GM18519 (cell line): ENCODE measurements at regions not wholly inside any gene's neighbourhood (a gene's known extent, or its start where the extent isn't known, plus 50 kb on each side); places are given as distances from the start of the nearest gene placed in this dataset.

ENCODE experiments used
- ATAC-seq: cut with Tn5 transposase; IDR thresholded peaks from one replicate; pipeline ENCODE4 v1.9.1; 2021; ENCODE audit warnings: mild to moderate bottlenecking, moderate library complexity; ENCODE audit not compliant: unreplicated experiment, low FRiP score

GRCh38 chr18:26794230-26795101, 71.0 kb downstream of the AQP4 start:
- ATAC-seq = no peak

- no peak for ATAC-seq
Measured at GRCh38 chr18:26792661-26793060, 72.8 kb downstream of the AQP4 start.

- no peak for ATAC-seq
Measured at GRCh38 chr18:26791676-26792075, 73.8 kb downstream of the AQP4 start.

DNA sequence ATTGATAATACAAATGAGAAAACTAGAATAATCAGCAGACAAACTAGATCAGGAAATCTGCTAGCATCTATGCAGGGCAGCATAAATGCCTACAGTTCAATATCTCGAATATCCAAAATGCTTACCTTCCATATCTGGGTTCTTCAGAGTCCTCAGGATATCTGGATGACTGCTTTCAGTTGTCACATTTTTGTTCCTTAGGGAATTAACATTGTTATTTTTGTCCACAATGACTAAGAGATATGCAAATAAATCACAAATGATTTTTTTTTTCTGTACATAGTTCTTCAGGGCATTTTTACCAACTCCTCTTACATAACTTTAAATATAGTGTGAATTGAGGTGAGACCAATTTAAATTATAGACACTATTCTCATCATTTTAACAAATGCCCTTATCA, 80.9 kb downstream of the AQP4 start:
- ATAC-seq = no peak

DNA sequence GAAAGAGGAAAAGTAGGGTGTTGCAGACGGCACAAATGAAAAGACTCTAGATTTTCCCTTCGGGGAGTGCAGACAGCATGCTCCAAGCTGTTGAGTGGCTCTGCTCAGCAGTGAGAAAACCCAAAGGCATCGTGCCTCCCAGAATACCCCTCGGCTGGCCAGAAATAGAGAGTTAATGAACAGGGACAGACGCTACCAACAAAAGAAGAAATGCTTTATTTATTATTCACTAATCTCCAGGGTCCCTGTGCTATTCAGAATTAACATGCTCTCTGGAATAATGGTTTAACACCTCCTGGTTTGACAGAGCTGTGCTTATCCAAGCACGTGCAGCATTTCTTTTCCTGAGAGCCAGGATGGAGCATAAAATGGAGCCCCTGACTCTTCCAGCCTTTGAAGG, 82.3 kb downstream of the AQP4 start:
- no peak for ATAC-seq

DNA sequence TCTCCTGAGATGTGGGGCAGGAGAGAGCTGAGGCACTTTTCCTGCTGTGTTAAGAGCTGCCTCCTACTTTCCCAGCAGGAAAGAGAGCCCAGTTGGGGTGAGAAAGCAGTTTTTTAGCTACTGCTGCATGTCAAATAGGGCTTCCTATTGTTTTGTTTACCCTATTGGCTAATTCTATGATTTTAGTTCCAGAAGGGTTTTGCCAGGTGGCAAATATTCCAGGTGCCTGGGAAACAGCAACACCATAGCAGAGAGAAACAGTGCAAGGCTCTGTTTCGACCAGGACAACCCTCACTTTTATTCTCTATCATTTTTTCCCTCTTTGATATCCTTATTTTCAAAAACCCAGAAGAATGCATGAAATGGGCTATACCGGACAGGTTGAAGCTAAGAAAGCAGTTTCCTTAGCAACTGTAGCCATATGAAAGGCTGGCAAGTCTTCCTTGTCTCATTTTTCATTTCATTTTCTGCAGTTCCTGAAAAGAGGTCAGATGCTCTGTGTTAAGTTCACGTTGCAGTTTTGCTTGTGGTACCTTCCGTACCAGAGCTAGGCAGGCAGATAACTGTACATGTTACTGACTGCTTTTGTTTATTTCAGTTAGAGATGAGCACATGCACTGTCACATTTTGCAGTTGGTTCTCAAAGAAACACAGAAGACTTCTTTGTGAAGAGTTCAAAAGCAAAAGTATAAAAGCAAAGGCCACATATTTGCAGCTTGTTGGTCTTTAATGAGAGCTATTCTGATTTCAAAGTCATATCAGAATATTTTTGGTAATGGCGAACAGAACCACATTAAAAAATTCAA, 84.8 kb downstream of the AQP4 start:
- ATAC-seq = no peak

DNA sequence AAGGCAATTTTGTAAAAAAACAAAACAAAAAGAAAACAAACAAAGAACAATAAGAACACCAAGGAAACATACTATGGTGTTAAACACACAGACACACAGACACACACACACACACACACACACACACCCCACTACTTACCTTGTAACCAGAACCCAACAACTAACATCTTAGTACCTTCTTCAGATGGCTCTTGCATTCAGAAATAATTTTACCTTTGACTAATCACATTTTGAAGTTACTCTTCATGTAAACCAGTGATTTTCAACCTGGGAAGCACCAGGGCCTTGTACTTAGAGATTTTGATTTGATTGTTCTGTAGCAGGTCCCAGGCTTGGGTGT, 87.5 kb downstream of the AQP4 start:
- no peak for ATAC-seq

DNA sequence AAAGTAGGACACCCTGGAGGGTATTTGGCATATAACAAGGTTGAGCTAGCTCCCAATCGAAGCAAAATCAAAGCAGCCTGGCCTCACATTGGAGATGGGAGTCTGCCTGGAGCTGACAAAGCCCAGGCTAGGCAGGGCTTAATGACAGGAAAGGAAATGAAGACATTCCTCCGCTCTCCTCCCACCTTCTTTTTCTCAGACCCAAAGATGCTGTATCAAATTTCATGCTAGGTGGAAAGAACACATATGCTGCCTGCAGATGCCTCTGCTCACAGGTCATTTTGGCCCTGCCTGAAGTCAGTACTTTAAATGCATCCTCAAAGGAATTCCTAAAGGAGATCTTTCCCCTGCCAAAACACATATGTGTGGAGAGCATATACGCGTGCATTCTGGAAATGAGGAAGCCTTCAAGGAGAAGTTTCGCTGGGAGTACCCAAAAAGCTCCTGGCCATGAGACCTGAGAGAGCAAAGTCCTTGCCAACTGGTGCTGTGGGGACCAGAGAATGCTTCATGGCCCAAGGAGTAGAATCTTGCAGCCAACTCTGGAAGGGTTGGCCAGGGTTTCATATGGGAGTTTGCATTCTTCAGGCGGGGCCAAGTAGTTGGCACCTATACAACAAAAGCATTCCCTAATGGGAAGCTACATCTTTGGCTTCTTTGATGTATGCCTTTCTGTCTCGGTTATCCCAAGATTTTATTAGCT, 88.0 kb downstream of the AQP4 start:
- ATAC-seq = no peak

DNA sequence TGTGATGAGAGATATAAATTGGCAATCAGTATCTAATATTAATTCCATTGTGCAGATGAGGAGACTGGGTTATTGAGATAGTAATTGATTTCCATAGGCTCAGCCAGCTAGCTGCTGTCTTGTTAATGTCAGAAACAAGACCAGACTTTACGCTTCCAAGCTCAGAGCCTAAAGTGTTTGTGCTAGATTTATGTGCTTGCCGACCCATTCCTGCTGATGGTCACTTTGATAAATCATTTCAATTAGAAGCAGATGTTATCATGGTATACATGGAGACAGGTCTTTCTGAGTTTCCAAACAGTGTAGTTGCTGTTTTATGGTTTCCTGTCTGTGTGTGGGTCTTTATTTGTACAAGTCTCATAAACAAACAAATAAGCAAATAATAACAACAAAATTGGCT, 92.8 kb downstream of the AQP4 start:
- no peak for ATAC-seq

GRCh38 chr18:26771524-26771923, 94.0 kb downstream of the AQP4 start:
- no peak for ATAC-seq

- ATAC-seq = no peak
Measured at GRCh38 chr18:26768385-26768784, 97.1 kb downstream of the AQP4 start.

DNA sequence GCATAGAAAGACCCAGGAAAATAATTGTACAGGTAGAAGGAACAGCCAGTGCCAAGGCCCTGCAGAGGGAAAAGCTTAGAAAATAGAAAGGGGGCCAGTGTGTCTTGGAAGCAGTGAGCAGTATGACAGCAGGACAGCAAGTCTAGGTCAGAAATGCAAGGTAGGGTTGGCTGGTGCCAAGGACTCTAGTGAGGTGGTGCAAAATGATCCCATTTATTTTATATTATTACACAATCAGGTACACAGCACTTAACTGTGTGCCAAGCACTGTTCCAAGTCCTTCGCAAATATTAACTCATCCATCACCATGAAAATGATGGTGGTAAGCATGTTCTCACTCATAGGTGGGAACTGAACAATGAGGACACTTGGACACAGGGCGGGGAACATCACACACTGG, 100.0 kb downstream of the AQP4 start:
- no peak for ATAC-seq

GRCh38 chr18:26764586-26764985, 100.9 kb downstream of the AQP4 start:
- ATAC-seq = no peak

DNA sequence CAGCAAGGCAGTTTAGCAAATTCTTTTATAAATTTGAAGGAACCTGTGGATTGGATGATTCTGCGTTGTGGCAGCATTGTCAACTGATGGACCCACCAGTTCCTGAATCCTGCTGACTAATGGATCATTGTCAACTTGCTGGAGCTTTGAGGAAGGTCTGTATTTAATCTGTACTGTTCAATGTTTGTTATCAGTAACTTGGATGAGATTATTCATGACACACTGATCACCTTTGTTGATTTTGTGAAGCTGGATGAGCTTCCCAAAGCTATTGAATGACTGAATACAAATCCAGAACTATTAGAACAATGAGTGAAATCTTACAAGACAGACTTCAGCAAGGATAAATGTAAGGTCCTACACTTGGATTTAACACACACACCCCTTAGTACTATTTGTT, 101.3 kb downstream of the AQP4 start:
- no peak for ATAC-seq

- ATAC-seq = no peak
Measured at GRCh38 chr18:26763446-26764110, 101.9 kb downstream of the AQP4 start.

GRCh38 chr18:26757263-26758019, 108.1 kb downstream of the AQP4 start:
- no peak for ATAC-seq

GRCh38 chr18:26756556-26756955, 109.0 kb downstream of the AQP4 start:
- ATAC-seq = no peak

GRCh38 chr18:26746826-26747475, 118.6 kb downstream of the AQP4 start:
- ATAC-seq = no peak

DNA sequence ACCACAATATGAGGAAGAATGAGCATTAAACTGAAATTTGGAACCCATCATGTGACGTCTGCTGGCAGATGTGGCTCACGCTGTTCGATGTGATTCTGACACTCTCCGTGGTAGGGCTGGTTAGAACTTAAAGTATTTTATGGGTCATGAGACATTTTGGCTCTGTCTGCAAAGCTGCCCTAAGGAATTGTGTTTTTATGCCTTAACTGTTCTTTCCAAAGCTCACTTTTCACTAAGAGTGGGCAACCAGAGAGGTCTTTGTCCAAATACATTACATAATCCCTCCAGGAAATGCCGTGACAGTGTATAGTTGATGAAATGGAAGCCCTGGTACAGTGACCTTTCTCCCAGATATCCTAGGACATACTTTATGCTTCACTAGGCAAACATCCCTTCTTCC, 119.1 kb downstream of the AQP4 start:
- ATAC-seq = no peak
